ENCODE measurements at regions not wholly inside any gene's neighbourhood (a gene's known extent, or its start where the extent isn't known, plus 50 kb on each side); places are given as distances from the start of the nearest gene placed in this dataset.

DNA sequence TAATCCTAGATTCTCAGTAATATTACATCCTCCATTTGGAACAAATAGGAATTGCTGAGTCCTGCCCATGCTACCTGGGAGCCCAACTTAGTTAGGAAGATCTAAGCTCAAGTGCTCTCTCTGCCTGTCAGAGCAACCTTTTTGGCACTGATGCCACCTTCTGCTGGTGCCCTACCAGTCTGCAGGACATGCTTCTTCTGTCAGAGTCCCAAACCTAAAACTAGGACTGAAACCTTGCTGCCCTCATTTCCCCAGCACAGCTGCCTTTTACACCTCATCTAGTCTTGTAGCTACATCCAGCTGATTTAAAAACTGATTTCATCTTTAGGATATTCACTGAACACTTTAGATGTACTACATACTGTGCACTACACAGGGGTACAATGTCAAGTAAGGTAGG lies 118.7 kb downstream of the LYPLAL1 start:
- TF ChIP-seq, protein P1, sequence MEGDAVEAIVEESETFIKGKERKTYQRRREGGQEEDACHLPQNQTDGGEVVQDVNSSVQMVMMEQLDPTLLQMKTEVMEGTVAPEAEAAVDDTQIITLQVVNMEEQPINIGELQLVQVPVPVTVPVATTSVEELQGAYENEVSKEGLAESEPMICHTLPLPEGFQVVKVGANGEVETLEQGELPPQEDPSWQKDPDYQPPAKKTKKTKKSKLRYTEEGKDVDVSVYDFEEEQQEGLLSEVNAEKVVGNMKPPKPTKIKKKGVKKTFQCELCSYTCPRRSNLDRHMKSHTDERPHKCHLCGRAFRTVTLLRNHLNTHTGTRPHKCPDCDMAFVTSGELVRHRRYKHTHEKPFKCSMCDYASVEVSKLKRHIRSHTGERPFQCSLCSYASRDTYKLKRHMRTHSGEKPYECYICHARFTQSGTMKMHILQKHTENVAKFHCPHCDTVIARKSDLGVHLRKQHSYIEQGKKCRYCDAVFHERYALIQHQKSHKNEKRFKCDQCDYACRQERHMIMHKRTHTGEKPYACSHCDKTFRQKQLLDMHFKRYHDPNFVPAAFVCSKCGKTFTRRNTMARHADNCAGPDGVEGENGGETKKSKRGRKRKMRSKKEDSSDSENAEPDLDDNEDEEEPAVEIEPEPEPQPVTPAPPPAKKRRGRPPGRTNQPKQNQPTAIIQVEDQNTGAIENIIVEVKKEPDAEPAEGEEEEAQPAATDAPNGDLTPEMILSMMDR (IDR thresholded peaks at IDR 0.05), result no peak
- H3K36me3 ChIP-seq, result no peaks in the 10 kb centered on the region
- no peak overlapping the region for H3K4me3 ChIP-seq
- H3K9me3 ChIP-seq, result no peaks in the 10 kb centered on the region
- intact Hi-C loops (cut with DNase I), result no loop called here
- no peak overlapping the region for H3K27ac ChIP-seq
- no peak for ATAC-seq
- DNase-seq, result no peak
- peaks cover 5% of the 10 kb centered on the region for H3K4me1 ChIP-seq
- H3K27me3 ChIP-seq, result no peaks in the 10 kb centered on the region

DNA sequence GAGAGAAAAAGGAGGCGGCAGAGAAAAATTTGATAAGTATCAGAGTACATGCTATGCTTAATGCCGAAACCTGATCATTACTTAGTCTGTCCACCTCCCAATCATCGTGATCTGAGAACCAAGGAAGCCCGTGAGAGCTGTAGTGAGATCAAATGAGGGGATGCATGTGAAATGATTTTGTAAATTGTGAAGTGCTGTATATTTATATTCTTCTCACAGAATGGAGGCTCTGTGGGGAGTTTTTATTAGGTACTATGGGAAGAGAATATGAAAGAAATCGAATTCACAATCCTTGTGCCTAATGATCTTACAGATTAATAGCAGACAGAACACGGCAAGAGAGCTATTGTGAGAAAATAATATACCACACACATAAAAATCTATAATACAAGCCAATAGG lies 115.5 kb downstream of the LYPLAL1 start:
- DNase-seq, result no peak
- Histone ChIP-seq H3K27me3 (no peaks in the 10 kb centered on the region), H3K27ac (no peak overlapping the region), H3K4me1 (peaks cover 5% of the 10 kb centered on the region), H3K9me3 (no peaks in the 10 kb centered on the region), H3K36me3 (no peaks in the 10 kb centered on the region), H3K4me3 (no peak overlapping the region)
- intact Hi-C loops (cut with DNase I), result no loop called here
- no peak for ATAC-seq
- TF ChIP-seq, protein P1 (IDR thresholded peaks at IDR 0.05), result no peak

DNA sequence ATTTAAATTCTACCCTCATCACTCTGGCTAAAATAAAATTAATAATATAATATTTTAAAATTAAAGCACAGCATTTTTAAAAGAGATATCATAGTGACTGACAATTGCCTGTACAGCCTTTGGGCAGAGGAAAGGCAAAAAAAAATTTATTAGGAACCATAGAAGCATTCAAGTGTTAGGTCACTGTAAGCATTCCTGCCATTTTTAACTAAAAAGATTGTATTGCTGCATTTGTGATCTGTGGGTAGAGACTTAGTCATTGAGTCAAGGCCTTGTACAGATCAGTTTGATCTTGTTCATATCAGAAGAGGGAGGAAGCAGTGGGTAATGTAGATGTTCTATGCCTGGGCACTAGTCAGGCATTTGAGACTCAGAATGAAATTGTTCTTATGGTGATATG lies 109.9 kb downstream of the LYPLAL1 start:
- intact Hi-C loops (cut with DNase I), result no loop called here
- H3K27me3 ChIP-seq, result no peaks in the 10 kb centered on the region
- H3K27ac ChIP-seq, result no peak overlapping the region
- H3K4me3 ChIP-seq, result no peak overlapping the region
- H3K36me3 ChIP-seq, result no peaks in the 10 kb centered on the region
- DNase-seq (no peak), ATAC-seq (no peak)
- H3K9me3 ChIP-seq, result no peaks in the 10 kb centered on the region
- TF ChIP-seq, protein P1 (IDR thresholded peaks at IDR 0.05), result no peak
- no peaks in the 10 kb centered on the region for H3K4me1 ChIP-seq

DNA sequence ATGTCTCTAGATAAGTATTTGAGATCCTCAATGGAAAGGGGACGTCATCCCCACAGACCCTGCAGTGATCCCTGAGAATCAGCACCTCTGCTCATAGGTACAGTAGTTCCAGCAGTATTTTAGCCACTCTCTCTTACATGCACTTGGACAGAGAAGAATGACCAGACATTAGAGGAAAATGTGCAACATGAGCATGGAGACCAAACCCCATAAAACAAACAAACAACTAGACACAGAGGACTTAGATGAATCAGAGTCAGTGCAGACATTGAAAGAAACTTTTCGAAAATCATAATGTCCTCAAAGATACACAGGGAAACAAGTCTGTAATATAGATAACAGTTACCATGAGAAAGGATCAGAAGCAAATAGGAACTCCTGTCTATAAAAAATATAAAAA lies 108.2 kb downstream of the LYPLAL1 start:
- Histone ChIP-seq H3K9me3 (no peaks in the 10 kb centered on the region), H3K27ac (no peak overlapping the region), H3K4me3 (no peak overlapping the region), H3K4me1 (no peaks in the 10 kb centered on the region), H3K27me3 (no peaks in the 10 kb centered on the region), H3K36me3 (no peaks in the 10 kb centered on the region)
- intact Hi-C loops (cut with DNase I), result no loop called here
- ATAC-seq (no peak), DNase-seq (no peak)
- TF ChIP-seq, protein P1 (IDR thresholded peaks at IDR 0.05), result no peak

DNA sequence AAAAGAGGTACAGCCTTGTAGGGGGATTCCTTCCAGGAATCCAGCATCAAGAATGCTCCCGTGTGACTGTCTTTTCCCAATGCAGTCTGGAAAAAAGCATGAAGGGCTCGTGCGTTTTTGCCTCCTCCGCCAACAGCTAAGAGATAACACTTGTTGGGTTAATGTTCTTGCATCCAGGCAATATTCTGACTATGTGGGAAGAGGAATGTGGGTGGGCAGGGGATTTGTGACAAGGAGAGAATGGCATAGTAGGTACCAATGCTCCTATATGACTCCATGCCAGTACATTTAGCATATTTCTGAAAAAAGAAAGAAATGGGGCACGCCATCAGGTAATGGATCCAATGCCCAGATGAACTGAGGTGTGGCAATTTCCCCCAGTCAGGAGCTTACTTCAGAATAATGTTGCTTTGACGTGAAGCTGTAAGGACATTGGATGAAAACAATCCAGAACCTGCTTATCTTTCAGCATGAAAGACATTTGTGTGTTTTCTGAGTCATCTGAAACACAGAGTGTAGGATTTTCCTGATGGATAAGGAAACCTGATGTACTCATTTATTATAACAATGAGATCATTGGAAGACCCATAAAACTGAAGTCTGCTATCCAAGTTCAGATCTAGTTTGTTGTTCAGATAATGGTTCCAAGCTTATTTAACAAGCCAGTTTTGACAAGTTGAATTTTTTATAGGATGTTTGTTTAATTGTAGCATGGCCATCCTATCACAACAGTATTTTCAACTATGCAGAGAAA lies 105.5 kb downstream of the LYPLAL1 start:
- Histone ChIP-seq H3K27me3 (no peaks in the 10 kb centered on the region), H3K9me3 (no peaks in the 10 kb centered on the region), H3K4me1 (no peaks in the 10 kb centered on the region), H3K27ac (no peak overlapping the region), H3K4me3 (no peak overlapping the region), H3K36me3 (no peaks in the 10 kb centered on the region)
- TF ChIP-seq, protein P1 (IDR thresholded peaks at IDR 0.05), result no peak
- DNase-seq (no peak), ATAC-seq (no peak)
- intact Hi-C loops (cut with DNase I), result no loop called here

DNA sequence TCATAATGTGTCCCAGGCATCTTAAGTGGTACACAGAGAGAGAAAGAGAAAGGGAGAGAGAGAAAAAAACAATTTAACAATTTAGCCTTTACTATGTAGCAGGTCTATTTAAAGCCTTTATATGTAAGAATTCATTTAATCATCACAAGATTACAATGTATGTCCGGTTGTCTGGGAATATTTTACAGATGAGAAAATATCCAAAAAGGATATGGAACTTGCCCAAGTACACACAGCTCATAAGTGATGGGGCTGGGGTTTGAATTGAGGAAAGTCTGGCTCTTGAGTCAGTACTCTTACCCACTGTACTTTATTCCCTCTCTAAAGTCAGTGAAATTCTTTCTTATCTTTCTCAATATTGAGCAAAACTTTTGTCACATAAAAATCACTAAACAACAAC lies 104.6 kb downstream of the LYPLAL1 start:
- ATAC-seq, result no peak
- H3K36me3 ChIP-seq, result no peaks in the 10 kb centered on the region
- no peaks in the 10 kb centered on the region for H3K9me3 ChIP-seq
- no peak overlapping the region for H3K4me3 ChIP-seq
- TF ChIP-seq, protein P1 (IDR thresholded peaks at IDR 0.05), result no peak
- no peak for DNase-seq
- H3K27me3 ChIP-seq, result no peaks in the 10 kb centered on the region
- H3K27ac ChIP-seq, result no peak overlapping the region
- intact Hi-C loops (cut with DNase I), result no loop called here
- no peaks in the 10 kb centered on the region for H3K4me1 ChIP-seq

All from upper lobe of right lung (tissue), 1 donor.